Esophagus squamous epithelium (tissue), 4 donors: ENCODE measurements at regions not wholly inside any gene's neighbourhood (a gene's known extent, or its start where the extent isn't known, plus 50 kb on each side); places are given as distances from the start of the nearest gene placed in this dataset.

Experiments used
- POLR2A ChIP-seq, 4 donors: fragments of 450-650 bp; IDR thresholded peaks; one replicate each; pipeline ENCODE4 v1.6.1; 2017; ENCODE audit warnings: antibody characterized with exemption in 4 of 4, mild to moderate bottlenecking in 4 of 4, moderate library complexity in 3 of 4
- TF ChIP-seq, protein P1 (sequence below), 6 experiments: fragments of 450-650 bp in 4 of 6; fragments of 200-600 bp in 2 of 6; sonication (generic) in 2 of 6; IDR thresholded peaks; one replicate each; pipeline ENCODE4 v1.5.1; 2016 to 2019; ENCODE audit warnings: antibody characterized with exemption in 6 of 6, mild to moderate bottlenecking in 4 of 6, moderate library complexity in 4 of 6

DNA sequence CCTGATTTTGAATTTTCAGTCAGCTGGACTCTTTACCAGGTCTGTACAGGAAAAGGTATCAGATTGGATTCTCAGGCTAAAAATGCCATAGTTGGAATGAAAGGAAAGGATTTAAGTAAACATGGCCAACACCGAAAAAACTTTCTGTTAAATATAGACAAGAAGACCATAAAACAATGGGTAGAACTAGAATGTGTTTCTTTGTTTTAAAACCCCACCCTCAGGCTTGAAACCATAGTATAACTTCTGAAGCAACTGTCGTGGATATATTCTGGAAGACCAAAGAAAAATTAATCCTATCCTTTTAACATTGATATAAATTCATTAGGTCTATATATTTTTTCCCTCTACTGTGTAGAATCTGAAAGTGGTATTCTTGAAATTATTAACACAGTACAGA lies 118.6 kb upstream of the HAPLN1 start:
- TF ChIP-seq, protein P1, sequence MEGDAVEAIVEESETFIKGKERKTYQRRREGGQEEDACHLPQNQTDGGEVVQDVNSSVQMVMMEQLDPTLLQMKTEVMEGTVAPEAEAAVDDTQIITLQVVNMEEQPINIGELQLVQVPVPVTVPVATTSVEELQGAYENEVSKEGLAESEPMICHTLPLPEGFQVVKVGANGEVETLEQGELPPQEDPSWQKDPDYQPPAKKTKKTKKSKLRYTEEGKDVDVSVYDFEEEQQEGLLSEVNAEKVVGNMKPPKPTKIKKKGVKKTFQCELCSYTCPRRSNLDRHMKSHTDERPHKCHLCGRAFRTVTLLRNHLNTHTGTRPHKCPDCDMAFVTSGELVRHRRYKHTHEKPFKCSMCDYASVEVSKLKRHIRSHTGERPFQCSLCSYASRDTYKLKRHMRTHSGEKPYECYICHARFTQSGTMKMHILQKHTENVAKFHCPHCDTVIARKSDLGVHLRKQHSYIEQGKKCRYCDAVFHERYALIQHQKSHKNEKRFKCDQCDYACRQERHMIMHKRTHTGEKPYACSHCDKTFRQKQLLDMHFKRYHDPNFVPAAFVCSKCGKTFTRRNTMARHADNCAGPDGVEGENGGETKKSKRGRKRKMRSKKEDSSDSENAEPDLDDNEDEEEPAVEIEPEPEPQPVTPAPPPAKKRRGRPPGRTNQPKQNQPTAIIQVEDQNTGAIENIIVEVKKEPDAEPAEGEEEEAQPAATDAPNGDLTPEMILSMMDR (IDR thresholded peaks at IDR 0.05): no peak
- no peak for TF ChIP-seq POLR2A (IDR thresholded peaks at IDR 0.05)
